HG03432 (cell line): ENCODE measurements at regions not wholly inside any gene's neighbourhood (a gene's known extent, or its start where the extent isn't known, plus 50 kb on each side); places are given as distances from the start of the nearest gene placed in this dataset.
A peak's percentile ranks its signal among the peaks of the same experiment; 100 is the strongest.
"Not testable (repeated sequence)": the region's sequence is repeated elsewhere in the genome, so short reads cannot be mapped to it uniquely, and the experiment has no call there.

Experiments used
- ATAC-seq: cut with Tn5 transposase; IDR thresholded peaks from one replicate; pipeline ENCODE4 v1.9.1; 2021; ENCODE audit warnings: mild to moderate bottlenecking, moderate library complexity; ENCODE audit not compliant: unreplicated experiment

- ATAC-seq: no peak
Observed at GRCh38 chr7:142698429-142698828, 50.8 kb upstream of the PRSS1 start.

- no peak for ATAC-seq
Observed at GRCh38 chr7:142697270-142697669, 52.0 kb upstream of the PRSS1 start.

- ATAC-seq: no peak
Observed at GRCh38 chr7:142696456-142697179, 52.7 kb upstream of the PRSS1 start.

- no peak for ATAC-seq
Observed at GRCh38 chr7:142693911-142694310, 55.4 kb upstream of the PRSS1 start.

GRCh38 chr7:142690554-142691182 lies 58.6 kb upstream of the PRSS1 start:
- no peak for ATAC-seq

GRCh38 chr7:142689439-142690120 lies 59.7 kb upstream of the PRSS1 start:
- ATAC-seq: no peak

- ATAC-seq: no peak
Observed at GRCh38 chr7:142685877-142686508, 63.3 kb upstream of the PRSS1 start.

- ATAC-seq: no peak
Observed at GRCh38 chr7:142681314-142682092, 67.8 kb upstream of the PRSS1 start.

GRCh38 chr7:142671506-142671905 lies 77.8 kb upstream of the PRSS1 start:
- ATAC-seq: no peak

- ATAC-seq: no peak
Observed at GRCh38 chr7:142670511-142670910, 78.8 kb upstream of the PRSS1 start.

GRCh38 chr7:142669074-142669654 lies 80.1 kb upstream of the PRSS1 start:
- ATAC-seq: no peak

- peak; percentile 52 for ATAC-seq
Observed at GRCh38 chr7:142668495-142668894, 80.8 kb upstream of the PRSS1 start.

GRCh38 chr7:142657376-142657775 lies 91.9 kb upstream of the PRSS1 start:
- no peak for ATAC-seq

GRCh38 chr7:142654398-142654797 lies 94.9 kb upstream of the PRSS1 start:
- ATAC-seq: no peak

- ATAC-seq: no peak
Observed at GRCh38 chr7:142647749-142648148, 101.5 kb upstream of the PRSS1 start.

- ATAC-seq: no peak
Observed at GRCh38 chr7:142646386-142647140, 102.7 kb upstream of the PRSS1 start.

GRCh38 chr7:142645777-142646176 lies 103.5 kb upstream of the PRSS1 start:
- no peak for ATAC-seq

- no peak for ATAC-seq
Observed at GRCh38 chr7:142642316-142642715, 107.0 kb upstream of the PRSS1 start.

- not testable (repeated sequence) for ATAC-seq
Observed at GRCh38 chr7:142641252-142641651, 108.0 kb upstream of the PRSS1 start.

- ATAC-seq: no peak
Observed at GRCh38 chr7:142638581-142638980, 110.7 kb upstream of the PRSS1 start.
